ENCODE measurements at regions not wholly inside any gene's neighbourhood (a gene's known extent, or its start where the extent isn't known, plus 50 kb on each side); places are given as distances from the start of the nearest gene placed in this dataset.

GRCh38 chr1:90106311-90106710 lies 111.4 kb downstream of the ZNF326 start:
- no peak for ATAC-seq
- ChIA-PET CTCF (interaction anchor here (1.5 kb wide), 1 partner anchor 615 kb away, joined by 4 read pairs; no protein-coding TSS in a partner anchor), POLR2A (no interaction called here), RAD21 (ENCODE audit: low non-redundant PET in 1 of 2, low total read pairs in 2 of 2, uncharacterized antibody in 2 of 2, unreplicated experiment in 2 of 2) (no interaction called here)
- no peaks in the 10 kb centered on the region for H3K9me3 ChIP-seq (ENCODE audit: control insufficient read depth in 1 of 2, insufficient read depth in 1 of 2, low read depth in 1 of 2, low read length in 2 of 2)
- no peak overlapping the region for H3K9ac ChIP-seq (ENCODE audit: low read length)
- H3K4me2 ChIP-seq (ENCODE audit: low read length), result no peak overlapping the region
- no TSS peak for BruUV-seq (replicated peaks)
- H3K36me3 ChIP-seq (ENCODE audit: control insufficient read depth in 1 of 2, insufficient read depth in 2 of 2, low read length in 2 of 2), result no peaks in the 10 kb centered on the region
- no peaks in the 10 kb centered on the region for H3K4me1 ChIP-seq (ENCODE audit: control insufficient read depth in 1 of 2, insufficient read depth in 2 of 2, low read length in 2 of 2)
- H2AFZ ChIP-seq (ENCODE audit: low read depth, low read length, poor library complexity, severe bottlenecking), result no peak overlapping the region
- no peak overlapping the region for H3K4me3 ChIP-seq (replicated peaks in 1 of 2; ENCODE audit: low read depth in 1 of 2, low read length in 2 of 2)
- DNase-seq (ENCODE audit: low read depth, low spot score), result no peak
- no peaks in the 10 kb centered on the region for H4K20me1 ChIP-seq (ENCODE audit: insufficient read depth)
- peaks cover 63% of the 10 kb centered on the region for H3K27me3 ChIP-seq (ENCODE audit: insufficient read depth, low read length)
- TF ChIP-seq SRF (IDR thresholded peaks at IDR 0.05; ENCODE audit: low read depth) (no peak), EZH2phosphoT487 (IDR thresholded peaks at IDR 0.05; ENCODE audit: borderline replicate concordance) (no peak), CBX3 (IDR thresholded peaks at IDR 0.05; ENCODE audit: low read depth) (no peak), ELF1 (IDR thresholded peaks at IDR 0.05; ENCODE audit: borderline replicate concordance, low read depth) (no peak), SP1 (IDR thresholded peaks at IDR 0.05; ENCODE audit: low read depth) (no peak), JUND (IDR thresholded peaks at IDR 0.05) (no peak), POLR2A (IDR thresholded peaks at IDR 0.05; ENCODE audit: borderline replicate concordance, extremely low read depth, insufficient read depth, insufficient read length) (no peak)
- no peak overlapping the region for H3K27ac ChIP-seq (ENCODE audit: low read depth, low read length)
- H3K9me2 ChIP-seq (ENCODE audit: insufficient read depth), result no peaks in the 10 kb centered on the region
- H3K79me2 ChIP-seq (ENCODE audit: insufficient read depth, low read length), result no peaks in the 10 kb centered on the region
- intact Hi-C loops (cut with micrococcal nuclease), result no loop called here

- Histone ChIP-seq H3K4me1 (ENCODE audit: control insufficient read depth in 1 of 2, insufficient read depth in 2 of 2, low read length in 2 of 2) (no peaks in the 10 kb centered on the region), H2AFZ (ENCODE audit: low read depth, low read length, poor library complexity, severe bottlenecking) (no peak overlapping the region), H3K27ac (ENCODE audit: low read depth, low read length) (no peak overlapping the region), H3K9ac (ENCODE audit: low read length) (no peak overlapping the region), H3K36me3 (ENCODE audit: control insufficient read depth in 1 of 2, insufficient read depth in 2 of 2, low read length in 2 of 2) (no peaks in the 10 kb centered on the region), H3K27me3 (ENCODE audit: insufficient read depth, low read length) (peaks cover 54% of the 10 kb centered on the region), H3K4me3 (replicated peaks in 1 of 2; ENCODE audit: low read depth in 1 of 2, low read length in 2 of 2) (no peak overlapping the region), H4K20me1 (ENCODE audit: insufficient read depth) (no peaks in the 10 kb centered on the region), H3K9me2 (ENCODE audit: insufficient read depth) (no peaks in the 10 kb centered on the region), H3K4me2 (ENCODE audit: low read length) (no peak overlapping the region), H3K79me2 (ENCODE audit: insufficient read depth, low read length) (no peaks in the 10 kb centered on the region), H3K9me3 (ENCODE audit: control insufficient read depth in 1 of 2, insufficient read depth in 1 of 2, low read depth in 1 of 2, low read length in 2 of 2) (no peaks in the 10 kb centered on the region)
- intact Hi-C loops (cut with micrococcal nuclease), result no loop called here
- ChIA-PET RAD21 (ENCODE audit: low non-redundant PET in 1 of 2, low total read pairs in 2 of 2, uncharacterized antibody in 2 of 2, unreplicated experiment in 2 of 2) (no interaction called here), CTCF (interaction anchor here (1.5 to 2.3 kb wide), 2 partner anchors 9 to 616 kb away, joined by 4 to 7 read pairs; no protein-coding TSS in a partner anchor), POLR2A (no interaction called here)
- BruUV-seq (replicated peaks), result no TSS peak
- TF ChIP-seq MAX (IDR thresholded peaks at IDR 0.05) (no peak), ZFX (IDR thresholded peaks at IDR 0.05) (no peak), YY1 (IDR thresholded peaks at IDR 0.05; ENCODE audit: extremely low read depth, insufficient replicate concordance, low read depth, low read length) (no peak), SIN3A (IDR thresholded peaks at IDR 0.05; ENCODE audit: low read depth) (no peak), ZNF274 (IDR thresholded peaks at IDR 0.05; ENCODE audit: low read depth, low read length) (no peak), ZBTB33 (IDR thresholded peaks at IDR 0.05; ENCODE audit: extremely low read depth, insufficient replicate concordance, low read length) (no peak), JUND (IDR thresholded peaks at IDR 0.05) (no peak), SRF (IDR thresholded peaks at IDR 0.05; ENCODE audit: low read depth) (no peak), FOSL1 (IDR thresholded peaks at IDR 0.05; ENCODE audit: low read depth) (no peak), CEBPB (IDR thresholded peaks at IDR 0.05; ENCODE audit: low read depth) (no peak), EZH2 (IDR thresholded peaks at IDR 0.05) (no peak), CBX3 (IDR thresholded peaks at IDR 0.05; ENCODE audit: low read depth) (no peak), EGR1 (IDR thresholded peaks at IDR 0.05; ENCODE audit: low read depth) (no peak)
- ATAC-seq, result no peak
- DNase-seq (ENCODE audit: low read depth, low spot score), result no peak
Measured at GRCh38 chr1:90104941-90105538, 110.1 kb downstream of the ZNF326 start.
